WTC11 (cell line): ENCODE measurements at regions not wholly inside any gene's neighbourhood (a gene's known extent, or its start where the extent isn't known, plus 50 kb on each side); places are given as distances from the start of the nearest gene placed in this dataset.

Source experiments
- ATAC-seq: fragments of 200-7000 bp; cut with Tn5 transposase; 2 replicates; pipeline ENCODE4 v1.10.0; 2021; ENCODE audit warnings: mild to moderate bottlenecking, moderate library complexity
- CTCF ChIA-PET: fragments of 300-600 bp; sonication (Branson Sonifier 250); formaldehyde crosslinking; loops from one replicate; lab custom pipeline; 2021; ENCODE audit warnings: antibody characterized with exemption; lab: Charles Lee
- POLR2A ChIA-PET: fragments of 350-600 bp; sonication (Branson Sonifier 250); formaldehyde crosslinking; loops from one replicate; lab custom pipeline; 2021; ENCODE audit warnings: antibody characterized with exemption; lab: Charles Lee
- DNase-seq: peaks from one replicate; pipeline ENCODE4 v3.0.0; 2021; ENCODE audit warnings: low spot score
- H3K27ac Mint-ChIP-seq: 2 replicates; pipeline ENCODE4 v1.8.0; 2021; ENCODE audit warnings: mixed read lengths
- H3K27me3 Mint-ChIP-seq: 2 replicates; pipeline ENCODE4 v1.8.0; 2021; ENCODE audit warnings: low read depth, mild to moderate bottlenecking, moderate library complexity, mixed read lengths
- H3K36me3 Mint-ChIP-seq: 2 replicates; pipeline ENCODE4 v1.8.0; 2021; ENCODE audit warnings: mixed read lengths
- H3K4me1 Mint-ChIP-seq: 2 replicates; pipeline ENCODE4 v1.8.0; 2022; ENCODE audit warnings: mixed read lengths
- H3K4me3 Mint-ChIP-seq: 2 replicates; pipeline ENCODE4 v1.8.0; 2021; ENCODE audit warnings: mild to moderate bottlenecking, moderate library complexity, mixed read lengths
- H3K9me3 Mint-ChIP-seq: 2 replicates; pipeline ENCODE4 v1.8.0; 2021; ENCODE audit warnings: mixed read lengths
- CREB1 ChIP-seq: sonication (generic); formaldehyde crosslinking; IDR thresholded peaks from 2 replicates; pipeline ENCODE4 v1.8.0; 2023; ENCODE audit warnings: mild to moderate bottlenecking, missing genetic modification reagents
- CREM ChIP-seq: sonication (generic); formaldehyde crosslinking; IDR thresholded peaks from 2 replicates; pipeline ENCODE4 v1.8.1; 2022; ENCODE audit warnings: mild to moderate bottlenecking, missing genetic modification reagents, moderate library complexity
- EMX1 ChIP-seq: fragments of 250-450 bp; sonication (Bioruptor Pico); IDR thresholded peaks from 2 replicates; pipeline ENCODE4 v1.8.0; 2021; ENCODE audit warnings: mild to moderate bottlenecking
- FOXJ3 ChIP-seq: sonication (generic); formaldehyde crosslinking; IDR thresholded peaks from 2 replicates; pipeline ENCODE4 v1.9.0; 2021; ENCODE audit warnings: missing genetic modification reagents, mild to moderate bottlenecking, borderline replicate concordance
- FOXP1 ChIP-seq: sonication (generic); formaldehyde crosslinking; IDR thresholded peaks from 2 replicates; pipeline ENCODE4 v1.8.0; 2022; ENCODE audit warnings: missing genetic modification reagents, mild to moderate bottlenecking, moderate library complexity, borderline replicate concordance
- GRHL2 ChIP-seq: fragments of 250-450 bp; sonication (Bioruptor Pico); IDR thresholded peaks from 2 replicates; pipeline ENCODE4 v1.8.0; 2022; ENCODE audit warnings: mild to moderate bottlenecking, moderate library complexity; ENCODE audit not compliant: insufficient replicate concordance, severe bottlenecking
- GTF2I ChIP-seq: fragments of 250-450 bp; sonication (Bioruptor Pico); conservative IDR thresholded peaks from 2 replicates; pipeline ENCODE4 v1.4.0; 2021; ENCODE audit warnings: mild to moderate bottlenecking
- HMGA2 ChIP-seq: fragments of 250-450 bp; sonication (Bioruptor Pico); IDR thresholded peaks from 2 replicates; pipeline ENCODE4 v1.4.0; 2021; ENCODE audit warnings: mild to moderate bottlenecking, moderate library complexity
- JAZF1 ChIP-seq: fragments of 250-450 bp; sonication (Bioruptor Pico); IDR thresholded peaks from 2 replicates; pipeline ENCODE4 v1.9.0; 2021; ENCODE audit warnings: moderate library complexity, mild to moderate bottlenecking, inconsistent platforms
- JUN ChIP-seq: sonication (generic); formaldehyde crosslinking; IDR thresholded peaks from 2 replicates; pipeline ENCODE4 v1.8.0; 2023; ENCODE audit warnings: mild to moderate bottlenecking, missing genetic modification reagents
- KAT7 ChIP-seq: sonication (generic); formaldehyde crosslinking; IDR thresholded peaks from 2 replicates; pipeline ENCODE4 v1.8.1; 2023; ENCODE audit warnings: missing genetic modification reagents, mild to moderate bottlenecking, borderline replicate concordance
- MYBL2 ChIP-seq: sonication (generic); formaldehyde crosslinking; IDR thresholded peaks from 2 replicates; pipeline ENCODE4 v1.8.1; 2023; ENCODE audit warnings: mild to moderate bottlenecking, moderate library complexity, missing genetic modification reagents
- NFYB ChIP-seq: sonication (generic); formaldehyde crosslinking; conservative IDR thresholded peaks from 2 replicates; pipeline ENCODE4 v1.8.0; 2022; ENCODE audit warnings: low read depth, missing genetic modification reagents
- NR1H2 ChIP-seq: sonication (generic); formaldehyde crosslinking; IDR thresholded peaks from 2 replicates; pipeline ENCODE4 v1.9.0; 2021; ENCODE audit warnings: mild to moderate bottlenecking, moderate library complexity, missing genetic modification reagents
- NR2C2 ChIP-seq: sonication (generic); formaldehyde crosslinking; IDR thresholded peaks from 2 replicates; pipeline ENCODE4 v1.8.0; 2022; ENCODE audit warnings: mild to moderate bottlenecking, missing genetic modification reagents
- OVOL2 ChIP-seq: fragments of 250-450 bp; sonication (Bioruptor Pico); IDR thresholded peaks from 2 replicates; pipeline ENCODE4 v1.9.0; 2021; ENCODE audit warnings: mild to moderate bottlenecking, borderline replicate concordance
- RORB ChIP-seq: fragments of 250-450 bp; sonication (Bioruptor Pico); IDR thresholded peaks from 2 replicates; pipeline ENCODE4 v1.9.0; 2021; ENCODE audit warnings: mild to moderate bottlenecking
- SOX15 ChIP-seq: fragments of 250-450 bp; sonication (Bioruptor Pico); IDR thresholded peaks from 2 replicates; pipeline ENCODE4 v1.9.0; 2021; ENCODE audit warnings: mild to moderate bottlenecking
- TCF7 ChIP-seq: sonication (generic); formaldehyde crosslinking; IDR thresholded peaks from 2 replicates; pipeline ENCODE4 v1.8.0; 2022; ENCODE audit warnings: mild to moderate bottlenecking, low read depth, missing genetic modification reagents, moderate library complexity
- TP53 ChIP-seq: sonication (generic); formaldehyde crosslinking; IDR thresholded peaks from 2 replicates; pipeline ENCODE4 v1.8.1; 2023; ENCODE audit warnings: mild to moderate bottlenecking, missing genetic modification reagents
- ZNF138 ChIP-seq: sonication (generic); formaldehyde crosslinking; conservative IDR thresholded peaks from 2 replicates; pipeline ENCODE4 v1.8.1; 2022; ENCODE audit warnings: mild to moderate bottlenecking, moderate library complexity, missing genetic modification reagents
- ZNF232 ChIP-seq: sonication (generic); formaldehyde crosslinking; IDR thresholded peaks from 2 replicates; pipeline ENCODE4 v1.8.0; 2022; ENCODE audit warnings: mild to moderate bottlenecking, missing genetic modification reagents
- ZNF416 ChIP-seq: fragments of 250-450 bp; sonication (Bioruptor Pico); IDR thresholded peaks from 2 replicates; pipeline ENCODE4 v1.9.0; 2021; ENCODE audit warnings: mild to moderate bottlenecking, inconsistent platforms
- TF ChIP-seq, protein P1 (sequence below): sonication (generic); formaldehyde crosslinking; conservative IDR thresholded peaks from 2 replicates; pipeline ENCODE4 v1.8.1; 2023; ENCODE audit warnings: mild to moderate bottlenecking, low read depth, missing genetic modification reagents, moderate library complexity
- TF ChIP-seq, protein P2 (sequence below): fragments of 250-450 bp; sonication (Bioruptor Pico); IDR thresholded peaks from 2 replicates; pipeline ENCODE4 v1.9.0; 2021; ENCODE audit warnings: mild to moderate bottlenecking
- TF ChIP-seq, protein P3 (sequence below): sonication (generic); formaldehyde crosslinking; IDR thresholded peaks from 2 replicates; pipeline ENCODE4 v1.8.1; 2022; ENCODE audit warnings: low read depth, missing genetic modification reagents, borderline replicate concordance
- TF ChIP-seq, protein P4 (sequence below): fragments of 200-600 bp; IDR thresholded peaks from 2 replicates; pipeline ENCODE4 v1.8.0; 2022; ENCODE audit warnings: antibody characterized with exemption
- TF ChIP-seq, protein P5 (sequence below): sonication (generic); formaldehyde crosslinking; IDR thresholded peaks from 2 replicates; pipeline ENCODE4 v1.8.1; 2023; ENCODE audit warnings: mild to moderate bottlenecking, missing genetic modification reagents
- TF ChIP-seq, protein P6 (sequence below): sonication (generic); formaldehyde crosslinking; IDR thresholded peaks from 2 replicates; pipeline ENCODE4 v1.8.1; 2022; ENCODE audit warnings: mild to moderate bottlenecking, missing genetic modification reagents, moderate library complexity, borderline replicate concordance

DNA sequence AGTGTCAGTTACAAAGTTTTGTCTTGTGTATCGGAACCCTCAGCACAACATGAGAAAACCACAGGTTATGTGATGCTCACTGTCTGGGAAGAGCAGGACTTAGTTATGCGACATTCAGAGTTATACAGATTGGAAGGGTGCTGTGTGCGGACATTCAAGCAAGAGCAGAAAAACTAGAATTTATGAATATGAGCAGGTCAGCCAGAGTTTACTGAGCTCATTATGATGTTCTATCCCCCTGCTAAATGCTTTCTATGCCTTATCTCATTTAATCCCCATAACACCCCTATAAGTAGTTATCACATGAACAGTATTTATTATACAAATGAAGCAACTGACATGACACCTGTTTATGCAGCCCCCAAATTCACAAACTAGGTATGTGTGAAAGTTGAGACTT, 1083.2 kb downstream of the FLRT2 start:
- Mint-ChIP-seq H3K4me1 (no peaks in the 10 kb centered on the region), H3K27ac (no peak overlapping the region), H3K36me3 (no peaks in the 10 kb centered on the region), H3K4me3 (no peak overlapping the region), H3K27me3 (no peaks in the 10 kb centered on the region), H3K9me3 (no peaks in the 10 kb centered on the region)
- TF ChIP-seq FOXP1 (CRISPR knock-in tag) (no peak), NR1H2 (CRISPR knock-in tag) (no peak), JAZF1 (CRISPR knock-in tag) (no peak), GRHL2 (CRISPR knock-in tag) (no peak), NR2C2 (CRISPR knock-in tag) (no peak), NFYB (no peak), TP53 (no peak), EMX1 (no peak), GTF2I (CRISPR knock-in tag) (no peak), MYBL2 (CRISPR knock-in tag) (no peak), KAT7 (no peak), CREB1 (CRISPR knock-in tag) (no peak), RORB (CRISPR knock-in tag) (no peak), SOX15 (no peak)
- TF ChIP-seq, protein P1, sequence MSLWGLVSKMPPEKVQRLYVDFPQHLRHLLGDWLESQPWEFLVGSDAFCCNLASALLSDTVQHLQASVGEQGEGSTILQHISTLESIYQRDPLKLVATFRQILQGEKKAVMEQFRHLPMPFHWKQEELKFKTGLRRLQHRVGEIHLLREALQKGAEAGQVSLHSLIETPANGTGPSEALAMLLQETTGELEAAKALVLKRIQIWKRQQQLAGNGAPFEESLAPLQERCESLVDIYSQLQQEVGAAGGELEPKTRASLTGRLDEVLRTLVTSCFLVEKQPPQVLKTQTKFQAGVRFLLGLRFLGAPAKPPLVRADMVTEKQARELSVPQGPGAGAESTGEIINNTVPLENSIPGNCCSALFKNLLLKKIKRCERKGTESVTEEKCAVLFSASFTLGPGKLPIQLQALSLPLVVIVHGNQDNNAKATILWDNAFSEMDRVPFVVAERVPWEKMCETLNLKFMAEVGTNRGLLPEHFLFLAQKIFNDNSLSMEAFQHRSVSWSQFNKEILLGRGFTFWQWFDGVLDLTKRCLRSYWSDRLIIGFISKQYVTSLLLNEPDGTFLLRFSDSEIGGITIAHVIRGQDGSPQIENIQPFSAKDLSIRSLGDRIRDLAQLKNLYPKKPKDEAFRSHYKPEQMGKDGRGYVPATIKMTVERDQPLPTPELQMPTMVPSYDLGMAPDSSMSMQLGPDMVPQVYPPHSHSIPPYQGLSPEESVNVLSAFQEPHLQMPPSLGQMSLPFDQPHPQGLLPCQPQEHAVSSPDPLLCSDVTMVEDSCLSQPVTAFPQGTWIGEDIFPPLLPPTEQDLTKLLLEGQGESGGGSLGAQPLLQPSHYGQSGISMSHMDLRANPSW (CRISPR knock-in tag) = no peak
- TF ChIP-seq, protein P2, sequence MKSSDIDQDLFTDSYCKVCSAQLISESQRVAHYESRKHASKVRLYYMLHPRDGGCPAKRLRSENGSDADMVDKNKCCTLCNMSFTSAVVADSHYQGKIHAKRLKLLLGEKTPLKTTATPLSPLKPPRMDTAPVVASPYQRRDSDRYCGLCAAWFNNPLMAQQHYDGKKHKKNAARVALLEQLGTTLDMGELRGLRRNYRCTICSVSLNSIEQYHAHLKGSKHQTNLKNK = no peak
- ChIA-PET CTCF (no interaction called here), POLR2A (interaction anchor here (0.6 kb wide), 1 partner anchor 706 kb away, joined by 5 read pairs; no protein-coding TSS in a partner anchor)
- no peak for DNase-seq
- ATAC-seq = no peak

DNA sequence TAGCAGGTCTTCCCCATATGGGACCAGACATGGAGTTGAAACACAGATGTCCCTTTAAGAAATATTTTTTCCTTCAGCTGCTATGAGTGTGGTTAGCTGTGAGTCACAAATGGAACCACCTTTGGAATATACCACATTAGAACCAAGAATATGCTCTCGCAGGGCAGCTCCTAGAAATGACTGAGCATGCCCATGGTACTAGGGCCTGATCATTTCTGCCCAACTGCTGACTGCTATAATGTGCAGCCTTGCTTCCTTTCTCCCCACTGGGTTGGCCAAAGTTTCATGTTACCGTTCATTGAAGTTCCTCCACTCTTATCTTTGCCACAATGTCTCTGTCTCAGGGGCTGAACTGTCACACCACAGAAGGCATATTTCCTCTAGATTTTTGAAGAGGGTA, 1074.6 kb downstream of the FLRT2 start:
- no peaks in the 10 kb centered on the region; the same call in 1 of the 2 replicates for H3K27me3 Mint-ChIP-seq
- ATAC-seq = no peak
- H3K4me1 Mint-ChIP-seq = no peaks in the 10 kb centered on the region
- no peak for DNase-seq
- peaks cover 3% of the 10 kb centered on the region; the same call in 1 of the 2 replicates for H3K9me3 Mint-ChIP-seq
- no peaks in the 10 kb centered on the region for H3K36me3 Mint-ChIP-seq
- H3K4me3 Mint-ChIP-seq = no peak overlapping the region
- CTCF ChIA-PET = no interaction called here
- no peak overlapping the region for H3K27ac Mint-ChIP-seq
- POLR2A ChIA-PET = no interaction called here
- TF ChIP-seq CREM (CRISPR knock-in tag) (no peak), TCF7 (CRISPR knock-in tag) (no peak), NR2C2 (CRISPR knock-in tag) (no peak), ZNF138 (CRISPR knock-in tag) (no peak), JUN (CRISPR knock-in tag) (no peak), HMGA2 (CRISPR knock-in tag) (no peak), FOXJ3 (CRISPR knock-in tag) (no peak), OVOL2 (no peak), MYBL2 (CRISPR knock-in tag) (no peak), ZNF232 (CRISPR knock-in tag) (no peak), TP53 (no peak), ZNF416 (no peak), GRHL2 (CRISPR knock-in tag) (no peak)
- TF ChIP-seq, protein P3, sequence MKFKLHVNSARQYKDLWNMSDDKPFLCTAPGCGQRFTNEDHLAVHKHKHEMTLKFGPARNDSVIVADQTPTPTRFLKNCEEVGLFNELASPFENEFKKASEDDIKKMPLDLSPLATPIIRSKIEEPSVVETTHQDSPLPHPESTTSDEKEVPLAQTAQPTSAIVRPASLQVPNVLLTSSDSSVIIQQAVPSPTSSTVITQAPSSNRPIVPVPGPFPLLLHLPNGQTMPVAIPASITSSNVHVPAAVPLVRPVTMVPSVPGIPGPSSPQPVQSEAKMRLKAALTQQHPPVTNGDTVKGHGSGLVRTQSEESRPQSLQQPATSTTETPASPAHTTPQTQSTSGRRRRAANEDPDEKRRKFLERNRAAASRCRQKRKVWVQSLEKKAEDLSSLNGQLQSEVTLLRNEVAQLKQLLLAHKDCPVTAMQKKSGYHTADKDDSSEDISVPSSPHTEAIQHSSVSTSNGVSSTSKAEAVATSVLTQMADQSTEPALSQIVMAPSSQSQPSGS = no peak
- TF ChIP-seq, protein P4, sequence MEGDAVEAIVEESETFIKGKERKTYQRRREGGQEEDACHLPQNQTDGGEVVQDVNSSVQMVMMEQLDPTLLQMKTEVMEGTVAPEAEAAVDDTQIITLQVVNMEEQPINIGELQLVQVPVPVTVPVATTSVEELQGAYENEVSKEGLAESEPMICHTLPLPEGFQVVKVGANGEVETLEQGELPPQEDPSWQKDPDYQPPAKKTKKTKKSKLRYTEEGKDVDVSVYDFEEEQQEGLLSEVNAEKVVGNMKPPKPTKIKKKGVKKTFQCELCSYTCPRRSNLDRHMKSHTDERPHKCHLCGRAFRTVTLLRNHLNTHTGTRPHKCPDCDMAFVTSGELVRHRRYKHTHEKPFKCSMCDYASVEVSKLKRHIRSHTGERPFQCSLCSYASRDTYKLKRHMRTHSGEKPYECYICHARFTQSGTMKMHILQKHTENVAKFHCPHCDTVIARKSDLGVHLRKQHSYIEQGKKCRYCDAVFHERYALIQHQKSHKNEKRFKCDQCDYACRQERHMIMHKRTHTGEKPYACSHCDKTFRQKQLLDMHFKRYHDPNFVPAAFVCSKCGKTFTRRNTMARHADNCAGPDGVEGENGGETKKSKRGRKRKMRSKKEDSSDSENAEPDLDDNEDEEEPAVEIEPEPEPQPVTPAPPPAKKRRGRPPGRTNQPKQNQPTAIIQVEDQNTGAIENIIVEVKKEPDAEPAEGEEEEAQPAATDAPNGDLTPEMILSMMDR = no peak
- TF ChIP-seq, protein P5, sequence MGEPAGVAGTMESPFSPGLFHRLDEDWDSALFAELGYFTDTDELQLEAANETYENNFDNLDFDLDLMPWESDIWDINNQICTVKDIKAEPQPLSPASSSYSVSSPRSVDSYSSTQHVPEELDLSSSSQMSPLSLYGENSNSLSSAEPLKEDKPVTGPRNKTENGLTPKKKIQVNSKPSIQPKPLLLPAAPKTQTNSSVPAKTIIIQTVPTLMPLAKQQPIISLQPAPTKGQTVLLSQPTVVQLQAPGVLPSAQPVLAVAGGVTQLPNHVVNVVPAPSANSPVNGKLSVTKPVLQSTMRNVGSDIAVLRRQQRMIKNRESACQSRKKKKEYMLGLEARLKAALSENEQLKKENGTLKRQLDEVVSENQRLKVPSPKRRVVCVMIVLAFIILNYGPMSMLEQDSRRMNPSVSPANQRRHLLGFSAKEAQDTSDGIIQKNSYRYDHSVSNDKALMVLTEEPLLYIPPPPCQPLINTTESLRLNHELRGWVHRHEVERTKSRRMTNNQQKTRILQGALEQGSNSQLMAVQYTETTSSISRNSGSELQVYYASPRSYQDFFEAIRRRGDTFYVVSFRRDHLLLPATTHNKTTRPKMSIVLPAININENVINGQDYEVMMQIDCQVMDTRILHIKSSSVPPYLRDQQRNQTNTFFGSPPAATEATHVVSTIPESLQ (CRISPR knock-in tag) = no peak
- TF ChIP-seq, protein P6, sequence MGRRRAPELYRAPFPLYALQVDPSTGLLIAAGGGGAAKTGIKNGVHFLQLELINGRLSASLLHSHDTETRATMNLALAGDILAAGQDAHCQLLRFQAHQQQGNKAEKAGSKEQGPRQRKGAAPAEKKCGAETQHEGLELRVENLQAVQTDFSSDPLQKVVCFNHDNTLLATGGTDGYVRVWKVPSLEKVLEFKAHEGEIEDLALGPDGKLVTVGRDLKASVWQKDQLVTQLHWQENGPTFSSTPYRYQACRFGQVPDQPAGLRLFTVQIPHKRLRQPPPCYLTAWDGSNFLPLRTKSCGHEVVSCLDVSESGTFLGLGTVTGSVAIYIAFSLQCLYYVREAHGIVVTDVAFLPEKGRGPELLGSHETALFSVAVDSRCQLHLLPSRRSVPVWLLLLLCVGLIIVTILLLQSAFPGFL (CRISPR knock-in tag) = no peak
